ENCODE measurements at regions not wholly inside any gene's neighbourhood (a gene's known extent, or its start where the extent isn't known, plus 50 kb on each side); places are given as distances from the start of the nearest gene placed in this dataset.

DNA sequence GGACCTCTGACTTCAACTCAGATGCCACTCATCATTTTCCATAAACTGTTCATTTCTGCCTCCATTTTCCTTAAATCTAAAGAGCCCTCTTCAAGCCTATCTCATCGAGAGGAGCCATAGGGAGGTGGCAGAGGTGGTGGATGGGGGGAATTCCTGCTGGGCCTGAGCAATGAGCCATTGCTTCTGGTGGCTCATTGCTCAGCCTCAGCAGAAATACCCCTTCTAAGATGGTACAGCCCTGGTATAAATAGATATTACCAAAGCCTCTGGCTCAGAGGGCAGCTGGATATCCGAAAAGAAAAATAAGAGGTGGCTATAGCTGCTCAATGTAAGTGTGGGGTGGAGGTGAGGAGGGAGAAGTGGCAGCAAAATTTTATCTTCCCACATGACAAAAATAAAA is 313.5 kb downstream of the CAAP1 start:
- TF ChIP-seq, protein P1, sequence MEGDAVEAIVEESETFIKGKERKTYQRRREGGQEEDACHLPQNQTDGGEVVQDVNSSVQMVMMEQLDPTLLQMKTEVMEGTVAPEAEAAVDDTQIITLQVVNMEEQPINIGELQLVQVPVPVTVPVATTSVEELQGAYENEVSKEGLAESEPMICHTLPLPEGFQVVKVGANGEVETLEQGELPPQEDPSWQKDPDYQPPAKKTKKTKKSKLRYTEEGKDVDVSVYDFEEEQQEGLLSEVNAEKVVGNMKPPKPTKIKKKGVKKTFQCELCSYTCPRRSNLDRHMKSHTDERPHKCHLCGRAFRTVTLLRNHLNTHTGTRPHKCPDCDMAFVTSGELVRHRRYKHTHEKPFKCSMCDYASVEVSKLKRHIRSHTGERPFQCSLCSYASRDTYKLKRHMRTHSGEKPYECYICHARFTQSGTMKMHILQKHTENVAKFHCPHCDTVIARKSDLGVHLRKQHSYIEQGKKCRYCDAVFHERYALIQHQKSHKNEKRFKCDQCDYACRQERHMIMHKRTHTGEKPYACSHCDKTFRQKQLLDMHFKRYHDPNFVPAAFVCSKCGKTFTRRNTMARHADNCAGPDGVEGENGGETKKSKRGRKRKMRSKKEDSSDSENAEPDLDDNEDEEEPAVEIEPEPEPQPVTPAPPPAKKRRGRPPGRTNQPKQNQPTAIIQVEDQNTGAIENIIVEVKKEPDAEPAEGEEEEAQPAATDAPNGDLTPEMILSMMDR (IDR thresholded peaks at IDR 0.05) = no peak
- intact Hi-C loops (cut with DNase I) = loop anchor here in 1 of 3 donors (10.0 kb wide), 1 partner anchor 84 kb away; no protein-coding TSS in a partner anchor
- Histone ChIP-seq H3K36me3 (no peaks in the 10 kb centered on the region), H3K9me3 (no peaks in the 10 kb centered on the region), H3K27me3 (no peaks in the 10 kb centered on the region), H3K4me1 (no peaks in the 10 kb centered on the region), H3K27ac (no peak overlapping the region), H3K4me3 (no peak overlapping the region)
- FAIRE-seq = no peak
- DNase-seq = no peak
- 37 to 44% methylated on average over 2 of the region's 2 CpGs for WGBS, 2 donors
- no peak for ATAC-seq

DNA sequence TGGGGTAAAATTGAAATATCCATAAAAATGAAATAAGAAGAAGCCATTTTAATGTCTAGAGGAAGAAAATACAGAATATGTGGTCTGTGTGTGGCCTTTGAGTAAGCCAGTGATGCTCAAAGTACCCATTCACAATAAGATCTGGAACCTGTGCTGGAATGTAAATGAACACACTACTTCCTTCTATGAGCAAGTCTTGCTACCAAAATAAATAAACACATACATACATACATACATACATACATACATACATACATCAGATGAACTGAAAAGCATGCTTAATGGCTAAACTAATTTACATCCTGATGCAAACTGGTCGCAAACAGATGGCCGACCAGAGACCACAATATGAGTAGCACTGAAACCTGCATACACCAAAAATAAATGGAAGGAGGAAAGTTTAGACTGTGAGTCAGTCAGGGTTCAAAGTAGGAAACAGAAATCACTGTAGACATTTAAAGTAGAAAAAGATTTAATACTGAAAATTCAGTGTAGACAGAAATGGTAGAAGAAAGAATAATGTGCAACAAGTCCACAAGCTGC is 317.6 kb downstream of the CAAP1 start:
- no peak for FAIRE-seq

DNA sequence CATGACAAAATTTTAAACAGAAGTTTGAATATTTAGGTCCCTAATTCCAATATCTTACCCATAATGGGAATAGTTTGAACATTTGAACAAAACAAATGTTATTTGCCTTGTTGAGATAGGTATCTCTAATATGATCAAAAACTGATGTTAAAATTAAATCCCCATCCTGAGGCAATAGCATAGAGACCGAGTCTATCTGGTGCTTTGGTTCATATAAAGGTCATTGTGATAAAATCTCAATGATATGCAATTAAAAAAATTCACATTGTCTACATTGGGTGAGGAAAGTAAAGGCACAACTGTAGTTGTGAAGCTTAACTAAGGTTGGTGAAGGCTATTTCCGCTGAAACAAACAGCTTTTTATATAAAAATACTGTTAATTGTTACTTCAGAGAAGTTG is 318.3 kb downstream of the CAAP1 start:
- TF ChIP-seq, protein P1 (IDR thresholded peaks at IDR 0.05) = no peak
- Histone ChIP-seq H3K9me3 (no peaks in the 10 kb centered on the region), H3K27me3 (no peaks in the 10 kb centered on the region), H3K27ac (no peak overlapping the region), H3K36me3 (no peaks in the 10 kb centered on the region), H3K4me1 (no peaks in the 10 kb centered on the region), H3K4me3 (no peak overlapping the region)
- FAIRE-seq (no peak), DNase-seq (no peak), ATAC-seq (no peak)
- 33 to 47% methylated on average over 2 of the region's 2 CpGs for WGBS, 2 donors
- intact Hi-C loops (cut with DNase I) = loop anchor here in 1 of 3 donors (10.0 kb wide), 1 partner anchor 79 kb away; no protein-coding TSS in a partner anchor

More for the DNA sequence above, 317.6 kb downstream of the CAAP1 start:
- no peaks in the 10 kb centered on the region for H3K36me3 ChIP-seq
- WGBS, 2 donors = 73 to 87% methylated on average over 2 of the region's 2 CpGs
- no peak overlapping the region for H3K4me3 ChIP-seq
- TF ChIP-seq, protein P1 (IDR thresholded peaks at IDR 0.05) = no peak
- no peaks in the 10 kb centered on the region for H3K27me3 ChIP-seq
- intact Hi-C loops (cut with DNase I) = loop anchor here in 1 of 3 donors (10.0 kb wide), 1 partner anchor 80 kb away; no protein-coding TSS in a partner anchor
- ATAC-seq = no peak
- H3K27ac ChIP-seq = no peak overlapping the region
- no peaks in the 10 kb centered on the region for H3K9me3 ChIP-seq
- H3K4me1 ChIP-seq = no peaks in the 10 kb centered on the region
- no peak for DNase-seq

DNA sequence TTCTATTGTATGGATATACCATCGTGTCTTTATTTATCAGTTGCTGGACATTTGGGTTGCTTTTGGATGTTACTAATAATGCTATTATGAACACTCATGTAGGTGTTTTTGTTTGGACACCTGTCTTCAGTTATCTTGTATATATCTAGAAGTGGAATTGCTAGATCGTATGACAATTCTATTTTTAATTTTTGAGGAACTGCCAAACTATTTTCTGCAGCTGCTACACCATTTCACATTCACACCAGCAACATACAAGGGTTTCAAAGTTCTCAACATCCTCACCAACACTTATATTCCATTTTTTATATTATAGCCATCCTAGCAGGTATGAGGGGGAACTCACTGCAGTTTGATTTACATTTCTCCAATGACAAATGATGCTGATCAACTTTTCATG is 324.6 kb downstream of the CAAP1 start:
- Histone ChIP-seq H3K27ac (no peak overlapping the region), H3K4me1 (no peaks in the 10 kb centered on the region), H3K27me3 (no peaks in the 10 kb centered on the region), H3K4me3 (no peak overlapping the region), H3K9me3 (no peaks in the 10 kb centered on the region), H3K36me3 (no peaks in the 10 kb centered on the region)
- 36 to 37% methylated on average over 2 of the region's 2 CpGs for WGBS, 2 donors
- DNase-seq (no peak), ATAC-seq (no peak), FAIRE-seq (no peak)
- TF ChIP-seq, protein P1 (IDR thresholded peaks at IDR 0.05) = no peak
- intact Hi-C loops (cut with DNase I) = no loop called here

DNA sequence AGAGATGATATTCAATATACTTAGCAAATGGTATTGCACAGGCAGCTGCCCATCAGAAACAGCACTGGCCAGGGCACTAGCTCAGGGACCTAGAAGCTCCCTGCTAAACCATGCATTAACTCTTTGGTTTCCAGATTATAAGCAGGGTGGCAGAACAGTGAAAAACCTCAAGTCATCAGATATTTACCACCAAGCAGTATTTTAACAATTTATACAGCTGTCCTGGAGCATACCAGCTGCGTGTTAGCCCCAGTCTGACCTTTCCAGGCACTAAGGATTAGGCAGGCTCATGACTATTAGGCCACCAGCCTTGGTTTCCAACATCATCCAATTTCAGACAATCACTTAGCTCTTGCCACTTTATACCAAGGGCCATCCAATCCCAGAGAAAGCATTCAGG is 326.5 kb downstream of the CAAP1 start:
- H3K9me3 ChIP-seq = no peaks in the 10 kb centered on the region
- intact Hi-C loops (cut with DNase I) = no loop called here
- no peak overlapping the region for H3K27ac ChIP-seq
- FAIRE-seq (no peak), DNase-seq (no peak), ATAC-seq (no peak)
- no peaks in the 10 kb centered on the region for H3K36me3 ChIP-seq
- TF ChIP-seq, protein P1 (IDR thresholded peaks at IDR 0.05) = no peak
- 24 to 27% methylated on average over 1 of the region's 1 CpG for WGBS, 2 donors
- no peak overlapping the region for H3K4me3 ChIP-seq
- no peaks in the 10 kb centered on the region for H3K27me3 ChIP-seq
- H3K4me1 ChIP-seq = no peaks in the 10 kb centered on the region

All from pancreas (tissue), 10 donors.